Fibroblast of lung (primary cell): ENCODE measurements at regions not wholly inside any gene's neighbourhood (a gene's known extent, or its start where the extent isn't known, plus 50 kb on each side); places are given as distances from the start of the nearest gene placed in this dataset.
"Not testable (repeated sequence)": the region's sequence is repeated elsewhere in the genome, so short reads cannot be mapped to it uniquely, and the experiment has no call there.

Experiments
- CTCF ChIP-seq, 2 donors: IDR thresholded peaks in 1 of 2; conservative IDR thresholded peaks in 1 of 2; 1 replicate in 1 of 2; 2 replicates in 1 of 2; pipeline ENCODE4 v1.5.1; 2011 to 2012; ENCODE audit warnings: low read length in 2 of 2, control low read depth in 1 of 2, inconsistent platforms in 1 of 2, low read depth in 1 of 2, mild to moderate bottlenecking in 1 of 2
- EZH2 ChIP-seq: IDR thresholded peaks from 2 replicates; pipeline ENCODE4 v1.5.1; 2012; ENCODE audit warnings: low read length, control low read depth, mild to moderate bottlenecking; ENCODE audit errors: missing control alignments

- TF ChIP-seq CTCF (conservative IDR thresholded peaks at IDR 0.05 in 1 of 2, IDR thresholded peaks at IDR 0.05 in 1 of 2; ENCODE audit: low read depth in 1 of 2, low read length in 2 of 2); EZH2: not testable (repeated sequence)
These were observed 95.3 kb upstream of the CDK13 start for GRCh38 chr7:39854616-39855324.
